ENCODE measurements at regions not wholly inside any gene's neighbourhood (a gene's known extent, or its start where the extent isn't known, plus 50 kb on each side); places are given as distances from the start of the nearest gene placed in this dataset.
"Not testable (repeated sequence)": the region's sequence is repeated elsewhere in the genome, so short reads cannot be mapped to it uniquely, and the experiment has no call there.

- no peak for DNase-seq (ENCODE audit: low read depth, low spot score)
These were observed 58.8 kb downstream of the PPP4R3C start for GRCh38 chrX:27404366-27404765.

DNA sequence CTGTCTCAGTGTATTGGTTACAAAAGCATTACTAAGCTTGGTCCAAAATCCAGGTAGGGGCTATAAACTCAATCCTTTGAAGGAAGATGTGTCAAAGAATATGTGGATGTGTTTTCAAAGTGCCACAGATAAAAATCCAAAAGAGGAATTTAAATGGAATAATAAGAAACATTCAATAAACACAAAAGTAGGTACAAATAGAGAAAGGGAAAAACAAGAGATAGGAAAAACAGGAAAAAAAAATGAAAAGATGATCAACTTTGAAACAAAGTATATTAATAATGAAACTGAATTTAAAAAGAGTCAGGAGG lies 64.0 kb downstream of the PPP4R3C start:
- no peak for DNase-seq (ENCODE audit: low read depth, low spot score)

DNA sequence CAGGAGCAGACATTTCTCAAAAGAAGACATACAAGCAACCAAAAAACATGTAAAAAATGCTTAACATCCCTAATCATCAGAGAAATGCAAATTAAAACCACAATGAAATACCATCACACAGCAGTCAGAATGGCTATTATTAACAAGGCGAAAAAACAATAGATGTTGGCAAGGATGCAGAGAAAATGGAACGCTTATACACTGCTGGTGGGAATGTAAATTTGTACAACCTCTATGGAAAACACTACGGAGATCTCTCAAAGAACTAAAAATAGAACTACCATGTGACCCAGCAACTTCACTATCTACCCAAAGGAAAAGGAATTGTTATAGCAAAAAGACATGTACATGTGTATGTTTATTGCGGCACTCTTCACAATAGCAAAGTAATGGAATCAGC lies 71.5 kb downstream of the PPP4R3C start:
- DNase-seq (ENCODE audit: low read depth, low spot score), result no peak

DNA sequence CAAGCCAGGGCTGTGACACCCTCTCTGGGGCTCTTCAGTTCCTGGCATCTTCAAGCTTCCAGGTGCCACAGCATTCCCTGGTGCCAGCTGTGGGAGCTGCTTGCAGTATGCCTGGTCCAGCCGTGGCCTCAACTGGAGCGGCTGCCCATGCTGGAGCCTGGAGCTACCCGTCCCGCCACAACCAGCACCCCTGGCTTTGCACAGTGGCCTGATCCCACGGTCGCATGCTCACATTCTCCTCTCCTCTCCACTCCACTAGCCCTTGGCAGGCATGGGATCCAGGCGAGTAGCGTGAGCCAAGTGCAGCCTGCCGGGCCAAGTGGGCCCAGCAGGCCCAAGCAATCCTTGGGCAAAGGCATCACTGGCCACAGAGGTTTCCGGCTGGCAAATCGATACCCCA lies 81.7 kb downstream of the PPP4R3C start:
- DNase-seq (ENCODE audit: low read depth, low spot score), result no peak

- DNase-seq (ENCODE audit: low read depth, low spot score), result peak; percentile 5
These were observed 82.8 kb downstream of the PPP4R3C start for GRCh38 chrX:27380163-27380845.

DNA sequence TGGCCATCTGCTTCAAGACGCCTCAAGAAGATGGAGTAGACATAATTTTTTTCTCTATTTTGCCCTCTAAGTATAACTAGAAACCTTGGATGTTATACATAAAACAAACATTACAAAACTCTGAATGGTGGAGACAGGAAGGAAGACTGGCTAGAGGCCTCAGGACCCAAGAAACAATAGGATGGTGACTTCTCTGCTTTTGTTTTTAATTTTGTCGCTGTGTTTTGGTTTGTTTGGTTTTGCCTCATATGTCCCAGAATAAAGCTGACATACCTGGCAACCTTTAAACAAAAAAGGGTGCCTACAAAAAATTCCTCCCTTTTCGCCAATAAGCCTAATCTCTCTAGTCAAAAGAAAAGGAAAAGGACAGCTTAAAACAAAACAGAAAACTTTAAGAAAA lies 109.1 kb downstream of the PPP4R3C start:
- no peak for DNase-seq (ENCODE audit: low read depth, low spot score)

GRCh38 chrX:27350476-27350875 lies 112.7 kb downstream of the PPP4R3C start:
- DNase-seq (ENCODE audit: low read depth, low spot score), result no peak

DNA sequence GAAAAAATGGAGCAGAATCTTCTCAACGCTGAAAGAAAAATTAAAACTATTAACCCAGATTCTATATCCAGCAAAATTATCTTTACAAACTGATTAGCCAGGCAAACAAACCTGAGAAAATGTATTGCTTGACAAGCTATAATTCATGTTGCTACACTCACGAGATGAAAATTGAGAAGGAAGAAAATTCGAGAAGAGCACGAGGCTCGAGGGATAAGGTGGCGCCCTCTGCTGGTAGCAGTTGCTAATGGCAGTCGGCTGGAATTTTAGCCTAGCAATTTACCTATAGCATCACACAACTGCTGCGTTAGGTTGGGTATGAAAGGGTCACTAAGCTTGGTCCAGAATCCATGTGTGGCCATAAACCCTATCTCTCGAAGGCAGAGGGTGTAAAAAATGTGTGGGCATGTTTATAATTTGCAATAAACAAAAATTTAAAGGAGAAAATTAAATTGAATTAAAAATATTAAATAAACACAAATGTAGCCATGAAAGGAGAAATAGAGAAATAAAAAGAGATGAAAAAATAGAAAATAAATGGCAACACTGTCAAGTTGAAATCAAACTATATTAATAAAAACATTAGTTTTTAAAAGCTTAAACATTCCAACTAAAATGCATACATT lies 126.6 kb downstream of the PPP4R3C start:
- DNase-seq (ENCODE audit: low read depth, low spot score), result peak; percentile 60

GRCh38 chrX:27321632-27322031 lies 141.5 kb downstream of the PPP4R3C start:
- no peak for DNase-seq (ENCODE audit: low read depth, low spot score)

GRCh38 chrX:27309406-27309805 lies 153.7 kb downstream of the PPP4R3C start:
- DNase-seq (ENCODE audit: low read depth, low spot score), result no peak

DNA sequence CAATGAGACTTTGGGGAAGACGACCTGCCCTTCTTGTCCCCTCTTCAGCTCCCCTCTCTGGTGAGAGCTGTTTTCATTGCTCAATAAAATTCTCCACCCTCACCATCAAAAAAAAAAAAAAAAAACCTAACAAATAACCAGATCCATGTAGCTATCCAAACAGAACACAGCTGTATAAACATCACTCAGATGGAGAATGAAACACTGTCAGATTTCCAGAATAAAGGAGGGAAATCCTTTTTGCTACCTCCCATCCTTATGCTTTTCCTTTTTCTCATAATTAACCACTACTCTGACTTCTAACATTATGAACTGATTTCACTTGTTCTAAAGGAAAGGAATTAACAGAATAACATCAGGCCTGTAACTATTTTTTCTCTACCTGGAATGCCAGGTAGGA lies 155.6 kb downstream of the PPP4R3C start:
- no peak for DNase-seq (ENCODE audit: low read depth, low spot score)

DNA sequence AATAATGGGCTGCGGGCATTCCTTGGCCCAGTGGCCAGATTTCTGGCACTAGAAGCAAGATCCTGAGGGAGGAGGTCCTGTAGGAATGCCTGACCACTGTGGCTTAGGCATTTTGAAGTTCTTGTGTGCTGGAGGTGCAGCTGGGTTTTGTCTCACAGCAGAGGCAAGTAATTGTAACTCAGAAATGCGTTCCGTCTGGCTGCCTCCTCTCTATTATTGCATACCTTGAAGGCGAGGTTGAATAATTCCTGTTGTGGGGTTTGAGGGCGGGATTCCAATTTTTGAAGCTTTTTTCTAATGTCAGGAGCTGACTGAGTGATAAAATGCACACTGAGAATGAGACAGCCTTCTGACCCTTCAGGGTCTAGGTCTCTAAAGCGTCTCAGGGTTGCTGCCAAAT lies 170.6 kb downstream of the PPP4R3C start:
- not testable (repeated sequence) for DNase-seq (ENCODE audit: low read depth, low spot score)

GRCh38 chrX:27276751-27277150 lies 186.4 kb downstream of the PPP4R3C start:
- no peak for DNase-seq (ENCODE audit: low read depth, low spot score)

- no peak for DNase-seq (ENCODE audit: low read depth, low spot score)
These were observed 208.5 kb downstream of the PPP4R3C start for GRCh38 chrX:27254656-27255055.

DNA sequence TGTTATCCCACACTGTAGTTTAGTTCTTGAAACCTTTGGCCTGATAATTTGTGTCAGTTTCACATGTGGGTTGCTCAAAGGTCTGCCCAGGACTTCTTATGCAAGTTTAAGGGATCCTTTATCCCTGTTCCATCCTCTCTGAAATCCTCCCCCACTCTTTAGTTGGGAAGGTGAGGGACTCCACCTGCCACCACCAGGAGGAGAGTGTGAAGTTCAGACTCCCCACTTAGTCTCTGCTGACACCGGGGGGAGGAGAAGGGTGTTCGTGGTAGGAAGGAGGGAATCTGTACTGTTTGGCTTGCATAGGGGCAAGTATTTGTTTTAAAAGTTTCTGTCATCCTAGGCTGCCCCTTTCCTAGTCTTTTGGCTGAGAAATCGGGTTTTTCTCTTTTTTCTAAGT lies 211.8 kb downstream of the PPP4R3C start:
- DNase-seq (ENCODE audit: low read depth, low spot score), result no peak

DNA sequence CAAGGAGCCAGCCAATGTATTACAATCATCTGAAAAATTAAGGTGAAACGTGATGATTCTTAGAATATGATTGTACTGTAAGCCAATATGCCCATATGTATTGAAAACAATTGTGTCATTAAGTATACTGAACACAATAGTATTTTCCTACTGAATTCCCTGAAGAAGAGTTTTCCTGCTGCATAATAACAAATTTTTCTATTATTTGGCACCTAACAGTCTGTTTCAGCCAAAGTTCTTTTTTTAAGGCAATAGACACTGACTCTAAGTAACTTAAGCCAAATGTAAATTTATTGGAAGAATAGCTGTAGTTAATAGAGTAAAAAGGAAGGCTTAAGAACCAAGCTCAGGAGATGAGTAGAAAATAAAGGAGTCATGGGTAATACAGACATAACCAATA lies 220.6 kb downstream of the PPP4R3C start:
- no peak for DNase-seq (ENCODE audit: low read depth, low spot score)

GRCh38 chrX:27241981-27242380 lies 221.2 kb downstream of the PPP4R3C start:
- no peak for DNase-seq (ENCODE audit: low read depth, low spot score)

DNA sequence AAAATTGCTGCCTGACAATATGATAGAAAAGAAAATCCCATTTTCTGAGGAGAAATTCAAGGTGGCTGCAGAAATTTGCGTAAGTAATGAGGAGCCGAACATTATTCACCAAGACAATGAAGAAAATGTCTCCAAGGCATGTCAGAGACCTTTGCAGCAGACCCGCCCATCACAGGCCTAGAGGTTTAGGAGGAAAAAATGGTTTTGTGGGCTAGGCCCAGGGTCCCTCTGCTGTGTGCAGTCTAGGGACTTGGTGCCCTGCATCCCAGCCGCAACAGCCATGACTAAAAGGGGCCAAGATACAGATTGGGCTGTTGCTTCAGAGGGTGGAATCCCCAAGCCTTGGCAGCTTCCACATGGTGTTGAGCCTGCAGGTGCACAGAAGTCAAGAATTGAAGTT lies 223.1 kb downstream of the PPP4R3C start:
- not testable (repeated sequence) for DNase-seq (ENCODE audit: low read depth, low spot score)

DNA sequence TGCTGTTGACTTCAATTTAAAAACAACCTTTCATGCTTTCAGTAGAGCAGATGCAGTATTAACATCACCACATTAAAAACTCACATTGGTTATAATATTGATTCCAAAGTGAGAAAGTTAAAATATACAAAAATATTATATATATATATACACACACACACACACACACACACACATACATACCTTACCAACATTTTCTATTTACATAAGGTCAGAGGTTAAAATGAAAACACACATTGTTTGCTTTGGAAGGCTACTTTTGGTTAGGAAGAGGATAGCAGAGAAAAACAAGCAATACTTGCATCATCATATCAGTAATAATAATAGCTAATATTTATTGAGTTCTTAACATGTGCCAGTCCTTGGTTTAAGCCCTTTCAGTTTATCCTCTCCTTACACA lies 226.5 kb downstream of the PPP4R3C start:
- no peak for DNase-seq (ENCODE audit: low read depth, low spot score)

DNA sequence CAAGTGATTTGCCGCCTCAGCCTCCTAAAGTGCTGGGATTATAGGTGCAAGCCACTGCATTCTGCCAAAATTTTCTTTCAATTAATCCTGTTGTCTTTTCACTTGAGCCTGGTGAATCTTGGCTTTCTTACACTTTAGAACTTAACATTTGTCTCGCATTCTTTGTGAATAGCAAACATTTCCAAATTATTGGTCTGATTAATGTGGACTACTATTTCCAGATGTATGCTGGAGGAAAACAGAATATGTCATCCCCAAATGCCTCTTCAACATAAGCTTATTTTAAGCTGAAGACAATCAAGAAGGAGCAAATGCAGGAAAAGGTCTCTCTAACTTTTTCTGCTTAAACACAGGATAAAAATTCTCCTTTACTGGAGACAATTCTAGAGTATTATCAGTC lies 233.4 kb downstream of the PPP4R3C start:
- no peak for DNase-seq (ENCODE audit: low read depth, low spot score)

GRCh38 chrX:27222661-27223060 lies 240.5 kb downstream of the PPP4R3C start:
- DNase-seq (ENCODE audit: low read depth, low spot score), result no peak

DNA sequence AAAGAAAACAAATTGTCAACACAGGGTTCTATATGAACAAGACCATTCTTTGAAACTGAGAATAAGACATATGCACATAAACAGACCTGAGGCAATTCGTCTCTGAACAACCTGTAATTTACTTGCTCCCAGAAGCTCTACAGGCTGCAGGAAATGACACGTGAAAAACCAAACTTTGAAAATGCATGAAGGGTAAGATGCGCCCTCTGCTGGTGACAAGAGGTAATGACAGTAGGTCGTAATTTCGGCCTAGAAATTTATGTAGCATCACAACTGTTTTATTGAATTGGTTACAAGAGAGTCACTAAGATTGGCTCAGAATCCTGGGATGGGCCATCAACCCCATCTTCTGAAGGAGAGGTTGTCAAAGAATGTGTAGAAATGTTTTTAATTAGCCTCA lies 276.5 kb downstream of the PPP4R3C start:
- peak; percentile 56 for DNase-seq (ENCODE audit: low read depth, low spot score)

GRCh38 chrX:27163236-27163635 lies 299.9 kb downstream of the PPP4R3C start:
- no peak for DNase-seq (ENCODE audit: low read depth, low spot score)

DNA sequence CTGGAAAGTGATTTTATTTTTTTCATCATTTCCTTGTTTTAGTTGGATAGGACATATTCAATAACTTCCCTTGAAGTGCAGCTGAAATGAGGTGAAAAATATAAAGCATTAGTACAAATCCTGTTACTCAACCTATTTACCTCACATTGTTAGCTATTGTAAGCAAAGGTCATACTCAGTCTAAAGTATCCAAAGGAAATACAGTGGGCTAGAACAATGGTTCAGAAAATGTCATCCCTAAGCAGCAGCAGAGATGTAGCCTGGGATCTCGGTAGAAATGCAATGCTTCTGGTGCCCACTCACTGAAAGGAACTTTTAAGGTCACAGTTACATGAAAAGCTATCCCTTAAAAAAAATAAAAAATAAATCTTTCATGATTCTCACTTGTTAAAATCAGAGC lies 300.6 kb downstream of the PPP4R3C start:
- no peak for DNase-seq (ENCODE audit: low read depth, low spot score)

Data from ELF-1 (cell line).